CD14-positive monocyte (primary cell): ENCODE measurements at regions not wholly inside any gene's neighbourhood (a gene's known extent, or its start where the extent isn't known, plus 50 kb on each side); places are given as distances from the start of the nearest gene placed in this dataset.

Experiments used
- DNase-seq, 3 donors: peaks; one replicate each; pipeline ENCODE4 v3.0.0-alpha.2; 2011 to 2022
- H2AFZ ChIP-seq: 2 replicates; pipeline ENCODE4 v1.6.0; 2012; ENCODE audit warnings: mild to moderate bottlenecking, low read depth, low read length, inconsistent platforms; ENCODE audit not compliant: insufficient read depth, poor library complexity, severe bottlenecking
- H3K27ac ChIP-seq, 2 donors: 1 replicate in 1 of 2; 2 replicates in 1 of 2; pipeline ENCODE4 v1.5.1; 2012 to 2013; ENCODE audit warnings: low read length in 2 of 2, control low read depth in 1 of 2, inconsistent platforms in 1 of 2, low read depth in 1 of 2, mild to moderate bottlenecking in 1 of 2
- H3K27me3 ChIP-seq, 2 donors: one replicate each; pipeline versions ENCODE4 v1.6.0 to v1.6.1; 2011 to 2013; ENCODE audit warnings: low read length in 2 of 2; ENCODE audit not compliant: control insufficient read depth in 2 of 2, insufficient read depth in 2 of 2
- H3K36me3 ChIP-seq, 2 donors: replicated peaks in 1 of 2; 1 replicate in 1 of 2; 2 replicates in 1 of 2; pipeline versions ENCODE4 v1.5.1 to v1.6.1; 2012 to 2013; ENCODE audit warnings: low read length in 2 of 2, control low read depth in 1 of 2, inconsistent platforms in 1 of 2, mild to moderate bottlenecking in 1 of 2; ENCODE audit not compliant: insufficient read depth in 2 of 2, control insufficient read depth in 1 of 2
- H3K4me1 ChIP-seq, 2 donors: 1 replicate in 1 of 2; 2 replicates in 1 of 2; pipeline versions ENCODE4 v1.5.1 to v1.6.1; 2012 to 2013; ENCODE audit warnings: low read length in 2 of 2, control low read depth in 1 of 2, inconsistent platforms in 1 of 2, mild to moderate bottlenecking in 1 of 2, moderate library complexity in 1 of 2; ENCODE audit not compliant: insufficient read depth in 2 of 2, control insufficient read depth in 1 of 2
- H3K4me2 ChIP-seq: replicated peaks from 2 replicates; pipeline ENCODE3; 2012; ENCODE audit warnings: low read length, moderate library complexity, mild to moderate bottlenecking; ENCODE audit not compliant: poor library complexity, severe bottlenecking; ENCODE audit errors: extremely low read depth
- H3K4me3 ChIP-seq, 3 experiments: fragments of 200-600 bp in 1 of 3; sonication (generic) in 1 of 3; replicated peaks in 1 of 3; 1 replicate in 2 of 3; 2 replicates in 1 of 3; pipeline ENCODE4 v1.5.1; 2011 to 2013; ENCODE audit warnings: low read length in 3 of 3, mild to moderate bottlenecking in 3 of 3, control low read depth in 2 of 3, low read depth in 2 of 3, inconsistent platforms in 1 of 3, moderate library complexity in 1 of 3
- H3K79me2 ChIP-seq: 2 replicates; pipeline ENCODE4 v1.6.0; 2012; ENCODE audit warnings: mild to moderate bottlenecking, control low read depth, inconsistent platforms, low read length, moderate library complexity; ENCODE audit not compliant: insufficient read depth
- H3K9ac ChIP-seq: 2 replicates; pipeline ENCODE4 v1.6.0; 2017; ENCODE audit warnings: low read length, mild to moderate bottlenecking; ENCODE audit not compliant: insufficient read depth, poor library complexity, severe bottlenecking
- H3K9me3 ChIP-seq, 2 donors: replicated peaks in 1 of 2; 1 replicate in 1 of 2; 2 replicates in 1 of 2; pipeline versions ENCODE4 v1.5.1 to v1.6.1; 2012 to 2013; ENCODE audit warnings: low read length in 2 of 2, control low read depth in 1 of 2; ENCODE audit not compliant: control insufficient read depth in 1 of 2, insufficient read depth in 1 of 2
- H4K20me1 ChIP-seq: 2 replicates; pipeline ENCODE4 v1.6.0; 2012; ENCODE audit warnings: mild to moderate bottlenecking, low read length, control low read depth, moderate library complexity; ENCODE audit not compliant: insufficient read depth
- H3K27ac Mint-ChIP-seq, 7 donors: one replicate each; pipeline ENCODE4 v1.8.0; 2020; ENCODE audit warnings: mild to moderate bottlenecking in 7 of 7, mixed read lengths in 7 of 7, moderate library complexity in 6 of 7, inconsistent platforms in 2 of 7
- H3K27me3 Mint-ChIP-seq, 3 donors: one replicate each; pipeline ENCODE4 v1.8.0; 2021 to 2022; ENCODE audit warnings: low read depth in 3 of 3, mild to moderate bottlenecking in 3 of 3, mixed read lengths in 3 of 3, moderate library complexity in 3 of 3, inconsistent platforms in 1 of 3
- H3K36me3 Mint-ChIP-seq, 2 donors: one replicate each; pipeline ENCODE4 v1.8.0; 2020; ENCODE audit warnings: mixed read lengths in 2 of 2, inconsistent platforms in 1 of 2, mild to moderate bottlenecking in 1 of 2
- H3K4me1 Mint-ChIP-seq: one replicate; pipeline ENCODE4 v1.8.0; 2020; ENCODE audit warnings: mild to moderate bottlenecking, mixed read lengths
- H3K4me3 Mint-ChIP-seq, 2 donors: one replicate each; pipeline ENCODE4 v1.8.0; 2020; ENCODE audit warnings: mild to moderate bottlenecking in 2 of 2, mixed read lengths in 2 of 2, moderate library complexity in 1 of 2
- H3K9me3 Mint-ChIP-seq, 7 donors: one replicate each; pipeline ENCODE4 v1.8.0; 2020 to 2022; ENCODE audit warnings: mixed read lengths in 7 of 7, mild to moderate bottlenecking in 6 of 7, moderate library complexity in 6 of 7, inconsistent platforms in 2 of 7
- WGBS: methylation state at CpG from one replicate; pipeline ENCODE4 v1.1.5; 2013; ENCODE audit warnings: missing lambda C conversion rate; ENCODE audit not compliant: insufficient coverage; 5-methylcytosine and 5-hydroxymethylcytosine counted together
- intact Hi-C, 2 donors: fragments of 100-400 bp; cut with micrococcal nuclease; formaldehyde crosslinking; loops; one replicate each; pipeline versions ENCODE4 v1.15.0 to v1.15.1; 2023
- TF ChIP-seq, protein P1 (sequence below): fragments of 200-600 bp; IDR thresholded peaks from one replicate; pipeline ENCODE4 v1.8.0; 2022; ENCODE audit warnings: antibody characterized with exemption, mild to moderate bottlenecking

DNA sequence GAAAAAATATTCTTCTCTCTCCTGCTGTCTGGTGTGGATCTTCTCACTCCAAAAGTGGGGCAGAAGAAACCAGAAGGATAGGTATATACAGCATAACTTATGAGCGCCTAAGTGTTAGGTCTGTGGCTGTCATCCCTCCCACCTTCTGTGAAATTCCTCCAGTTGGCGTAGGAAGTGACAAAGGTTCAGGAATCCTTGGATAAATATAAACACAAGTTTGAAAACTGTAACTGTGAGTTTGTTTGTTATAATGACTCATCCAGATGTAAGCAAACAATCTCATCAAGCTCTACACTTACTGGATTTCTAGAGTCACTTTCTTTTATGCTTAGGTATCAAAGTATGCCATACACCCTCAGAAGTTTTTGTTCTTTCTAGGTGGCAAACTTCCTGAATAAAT lies 405.2 kb downstream of the FAT4 start:
- no peak overlapping the region for H2AFZ ChIP-seq
- no peak for DNase-seq
- Mint-ChIP-seq H3K4me3 (no peak overlapping the region), H3K36me3 (no peaks in the 10 kb centered on the region), H3K4me1 (no peaks in the 10 kb centered on the region), H3K27ac (no peak overlapping the region), H3K27me3 (no peaks in the 10 kb centered on the region), H3K9me3 (peaks cover 0 to 7% (median 4%) of the 10 kb centered on the region in 7 donors)
- H3K4me3 ChIP-seq = no peak overlapping the region
- no peaks in the 10 kb centered on the region for H3K4me1 ChIP-seq
- TF ChIP-seq, protein P1, sequence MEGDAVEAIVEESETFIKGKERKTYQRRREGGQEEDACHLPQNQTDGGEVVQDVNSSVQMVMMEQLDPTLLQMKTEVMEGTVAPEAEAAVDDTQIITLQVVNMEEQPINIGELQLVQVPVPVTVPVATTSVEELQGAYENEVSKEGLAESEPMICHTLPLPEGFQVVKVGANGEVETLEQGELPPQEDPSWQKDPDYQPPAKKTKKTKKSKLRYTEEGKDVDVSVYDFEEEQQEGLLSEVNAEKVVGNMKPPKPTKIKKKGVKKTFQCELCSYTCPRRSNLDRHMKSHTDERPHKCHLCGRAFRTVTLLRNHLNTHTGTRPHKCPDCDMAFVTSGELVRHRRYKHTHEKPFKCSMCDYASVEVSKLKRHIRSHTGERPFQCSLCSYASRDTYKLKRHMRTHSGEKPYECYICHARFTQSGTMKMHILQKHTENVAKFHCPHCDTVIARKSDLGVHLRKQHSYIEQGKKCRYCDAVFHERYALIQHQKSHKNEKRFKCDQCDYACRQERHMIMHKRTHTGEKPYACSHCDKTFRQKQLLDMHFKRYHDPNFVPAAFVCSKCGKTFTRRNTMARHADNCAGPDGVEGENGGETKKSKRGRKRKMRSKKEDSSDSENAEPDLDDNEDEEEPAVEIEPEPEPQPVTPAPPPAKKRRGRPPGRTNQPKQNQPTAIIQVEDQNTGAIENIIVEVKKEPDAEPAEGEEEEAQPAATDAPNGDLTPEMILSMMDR = no peak
- WGBS = no CpG with 5 or more reads among the region's 2 CpGs
- no peak overlapping the region for H3K27ac ChIP-seq
- intact Hi-C loops = no loop called here
- no peaks in the 10 kb centered on the region for H4K20me1 ChIP-seq
- no peak overlapping the region for H3K4me2 ChIP-seq
- H3K9ac ChIP-seq = no peak overlapping the region
- H3K36me3 ChIP-seq = no peaks in the 10 kb centered on the region
- no peaks in the 10 kb centered on the region for H3K79me2 ChIP-seq
- H3K9me3 ChIP-seq = peaks cover 0 to 6% of the 10 kb centered on the region in 2 donors
- no peaks in the 10 kb centered on the region for H3K27me3 ChIP-seq

DNA sequence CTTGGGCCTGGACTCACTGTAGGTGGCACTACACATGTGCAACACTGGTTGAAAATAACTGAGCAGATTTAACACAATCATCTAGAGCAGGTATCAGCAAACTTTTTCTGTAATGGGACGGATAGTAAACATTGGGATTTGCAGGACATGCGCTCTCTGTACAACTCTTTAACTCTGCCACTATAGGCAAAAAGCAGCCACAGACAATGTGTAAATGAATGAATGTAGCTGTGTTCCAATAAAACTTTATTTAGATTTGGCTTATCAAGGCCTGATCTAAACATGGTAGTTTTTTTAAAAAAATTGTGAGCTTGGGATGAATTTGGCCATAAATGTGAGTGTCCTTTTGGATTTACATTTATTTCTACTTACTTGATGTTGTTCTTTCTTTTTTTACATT lies 407.3 kb downstream of the FAT4 start:
- WGBS = 100% methylated on average over 1 of the region's 2 CpGs
- H3K9me3 Mint-ChIP-seq = peaks cover 0 to 5% (median 3%) of the 10 kb centered on the region in 7 donors
- TF ChIP-seq, protein P1 = no peak

More for the DNA sequence above, 407.3 kb downstream of the FAT4 start:
- no peak overlapping the region for H3K27ac ChIP-seq
- no peak for DNase-seq
- H3K4me2 ChIP-seq = no peak overlapping the region
- no peak overlapping the region for H3K4me3 Mint-ChIP-seq
- no peaks in the 10 kb centered on the region for H3K79me2 ChIP-seq
- H3K9me3 ChIP-seq = peaks cover 0 to 6% of the 10 kb centered on the region in 2 donors
- no peaks in the 10 kb centered on the region for H3K4me1 ChIP-seq
- H3K36me3 ChIP-seq = no peaks in the 10 kb centered on the region
- no peak overlapping the region for H3K9ac ChIP-seq
- H2AFZ ChIP-seq = no peak overlapping the region
- no peak overlapping the region for H3K4me3 ChIP-seq
- H3K36me3 Mint-ChIP-seq = no peaks in the 10 kb centered on the region
- H3K27me3 ChIP-seq = no peaks in the 10 kb centered on the region
- no peaks in the 10 kb centered on the region for H4K20me1 ChIP-seq
- intact Hi-C loops = no loop called here
- no peak overlapping the region for H3K27ac Mint-ChIP-seq
- H3K27me3 Mint-ChIP-seq = no peaks in the 10 kb centered on the region
- H3K4me1 Mint-ChIP-seq = no peaks in the 10 kb centered on the region
